Activated naive CD8-positive, alpha-beta T cell treated with anti-CD3 and anti-CD28 coated beads for 36 hours (primary cell): ENCODE measurements at regions not wholly inside any gene's neighbourhood (a gene's known extent, or its start where the extent isn't known, plus 50 kb on each side); places are given as distances from the start of the nearest gene placed in this dataset.

Experiments
- DNase-seq: peaks from one replicate; pipeline ENCODE4 v3.0.0; 2021
- H3K27ac Mint-ChIP-seq: one replicate; pipeline ENCODE4 v1.8.0; 2022; ENCODE audit warnings: mild to moderate bottlenecking, moderate library complexity, mixed read lengths
- H3K27me3 Mint-ChIP-seq: one replicate; pipeline ENCODE4 v1.8.0; 2022; ENCODE audit warnings: mild to moderate bottlenecking, mixed read lengths
- H3K36me3 Mint-ChIP-seq: one replicate; pipeline ENCODE4 v1.8.0; 2021; ENCODE audit warnings: mild to moderate bottlenecking, mixed read lengths
- H3K4me1 Mint-ChIP-seq: one replicate; pipeline ENCODE4 v1.8.0; 2021; ENCODE audit warnings: mixed read lengths
- H3K4me3 Mint-ChIP-seq: one replicate; pipeline ENCODE4 v1.8.0; 2022; ENCODE audit warnings: mild to moderate bottlenecking, moderate library complexity, mixed read lengths
- H3K9me3 Mint-ChIP-seq: one replicate; pipeline ENCODE4 v1.8.0; 2022; ENCODE audit warnings: mixed read lengths

GRCh38 chr3:178895178-178895789 lies 176.3 kb downstream of the ZMAT3 start:
- Mint-ChIP-seq H3K36me3 (no peaks in the 10 kb centered on the region), H3K9me3 (peaks cover 6% of the 10 kb centered on the region), H3K27me3 (no peaks in the 10 kb centered on the region), H3K4me3 (no peak overlapping the region), H3K27ac (no peak overlapping the region), H3K4me1 (no peaks in the 10 kb centered on the region)
- no peak for DNase-seq
